ENCODE measurements at regions not wholly inside any gene's neighbourhood (a gene's known extent, or its start where the extent isn't known, plus 50 kb on each side); places are given as distances from the start of the nearest gene placed in this dataset.

- DNase-seq (ENCODE audit: low read depth): no peak
Observed at GRCh38 chr22:27662359-27663301, 138.9 kb downstream of the MN1 start.

GRCh38 chr22:27663812-27664211, 137.7 kb downstream of the MN1 start:
- DNase-seq (ENCODE audit: low read depth): no peak

GRCh38 chr22:27666272-27666997, 135.1 kb downstream of the MN1 start:
- no peak for DNase-seq (ENCODE audit: low read depth)

GRCh38 chr22:27667121-27667843, 134.3 kb downstream of the MN1 start:
- no peak for DNase-seq (ENCODE audit: low read depth)

GRCh38 chr22:27668828-27669797, 132.4 kb downstream of the MN1 start:
- DNase-seq (ENCODE audit: low read depth): peak; percentile 44

- DNase-seq (ENCODE audit: low read depth): no peak
Observed at GRCh38 chr22:27669798-27670599, 131.6 kb downstream of the MN1 start.

GRCh38 chr22:27670701-27671412, 130.7 kb downstream of the MN1 start:
- peak; percentile 18 for DNase-seq (ENCODE audit: low read depth)

GRCh38 chr22:27671413-27671935, 130.1 kb downstream of the MN1 start:
- DNase-seq (ENCODE audit: low read depth): no peak

- no peak for DNase-seq (ENCODE audit: low read depth)
Observed at GRCh38 chr22:27672721-27673418, 128.7 kb downstream of the MN1 start.

- DNase-seq (ENCODE audit: low read depth): no peak
Observed at GRCh38 chr22:27673839-27674238, 127.7 kb downstream of the MN1 start.

- no peak for DNase-seq (ENCODE audit: low read depth)
Observed at GRCh38 chr22:27674261-27674923, 127.2 kb downstream of the MN1 start.

- peak; percentile 17 for DNase-seq (ENCODE audit: low read depth)
Observed at GRCh38 chr22:27676545-27677213, 124.9 kb downstream of the MN1 start.

- no peak for DNase-seq (ENCODE audit: low read depth)
Observed at GRCh38 chr22:27677905-27678458, 123.6 kb downstream of the MN1 start.

- DNase-seq (ENCODE audit: low read depth): no peak
Observed at GRCh38 chr22:27679176-27679575, 122.4 kb downstream of the MN1 start.

GRCh38 chr22:27679693-27680488, 121.7 kb downstream of the MN1 start:
- no peak for DNase-seq (ENCODE audit: low read depth)

- DNase-seq (ENCODE audit: low read depth): no peak
Observed at GRCh38 chr22:27680636-27681035, 120.9 kb downstream of the MN1 start.

GRCh38 chr22:27681037-27681436, 120.5 kb downstream of the MN1 start:
- DNase-seq (ENCODE audit: low read depth): no peak

Data from EH (cell line).